NCI-H1092 (cell line): ENCODE measurements at regions not wholly inside any gene's neighbourhood (a gene's known extent, or its start where the extent isn't known, plus 50 kb on each side); places are given as distances from the start of the nearest gene placed in this dataset.
A peak's percentile ranks its signal among the peaks of the same experiment; 100 is the strongest.
"Not testable (repeated sequence)": the region's sequence is repeated elsewhere in the genome, so short reads cannot be mapped to it uniquely, and the experiment has no call there.

Experiments used
- DNase-seq: peaks from one replicate; lab custom pipeline; 2025; lab: John Stamatoyannopoulos, UW

DNA sequence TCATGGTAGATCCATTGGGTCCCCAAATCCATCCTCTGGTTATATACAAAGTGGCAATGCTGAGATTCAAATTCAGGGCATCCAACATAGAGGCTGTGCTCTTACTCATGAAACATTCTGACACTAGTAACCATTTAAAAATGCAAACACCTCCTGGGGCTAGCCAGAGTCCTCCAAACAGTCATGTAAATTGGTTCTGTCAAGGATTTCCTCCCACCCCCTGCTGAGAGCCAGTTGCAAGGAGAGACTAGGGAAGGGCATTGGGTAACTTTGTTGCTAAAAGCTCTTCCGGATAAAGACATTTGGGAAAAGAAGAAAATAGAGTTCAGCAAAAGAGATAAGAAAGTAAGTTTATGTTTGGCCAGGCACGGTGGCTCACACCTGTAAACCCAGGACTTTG lies 58.3 kb downstream of the ART5 start:
- not testable (repeated sequence) for DNase-seq

DNA sequence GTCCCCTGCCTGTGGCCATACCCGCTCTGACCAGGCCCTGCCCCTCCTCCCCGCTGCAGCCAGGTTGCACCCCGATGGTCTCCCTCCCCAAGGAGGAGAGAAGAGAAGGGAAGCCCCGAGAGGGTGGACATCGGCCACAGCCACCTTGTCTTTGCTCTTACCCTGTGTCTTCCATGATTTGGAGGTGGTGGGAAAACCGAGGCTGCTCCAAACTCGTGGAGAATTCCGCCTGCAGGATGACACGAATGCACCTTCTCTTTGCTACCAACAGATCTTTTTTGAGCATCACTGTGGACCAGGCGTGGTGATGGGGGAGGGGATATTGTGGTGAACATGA lies 60.4 kb downstream of the ART5 start:
- not testable (repeated sequence) for DNase-seq

DNA sequence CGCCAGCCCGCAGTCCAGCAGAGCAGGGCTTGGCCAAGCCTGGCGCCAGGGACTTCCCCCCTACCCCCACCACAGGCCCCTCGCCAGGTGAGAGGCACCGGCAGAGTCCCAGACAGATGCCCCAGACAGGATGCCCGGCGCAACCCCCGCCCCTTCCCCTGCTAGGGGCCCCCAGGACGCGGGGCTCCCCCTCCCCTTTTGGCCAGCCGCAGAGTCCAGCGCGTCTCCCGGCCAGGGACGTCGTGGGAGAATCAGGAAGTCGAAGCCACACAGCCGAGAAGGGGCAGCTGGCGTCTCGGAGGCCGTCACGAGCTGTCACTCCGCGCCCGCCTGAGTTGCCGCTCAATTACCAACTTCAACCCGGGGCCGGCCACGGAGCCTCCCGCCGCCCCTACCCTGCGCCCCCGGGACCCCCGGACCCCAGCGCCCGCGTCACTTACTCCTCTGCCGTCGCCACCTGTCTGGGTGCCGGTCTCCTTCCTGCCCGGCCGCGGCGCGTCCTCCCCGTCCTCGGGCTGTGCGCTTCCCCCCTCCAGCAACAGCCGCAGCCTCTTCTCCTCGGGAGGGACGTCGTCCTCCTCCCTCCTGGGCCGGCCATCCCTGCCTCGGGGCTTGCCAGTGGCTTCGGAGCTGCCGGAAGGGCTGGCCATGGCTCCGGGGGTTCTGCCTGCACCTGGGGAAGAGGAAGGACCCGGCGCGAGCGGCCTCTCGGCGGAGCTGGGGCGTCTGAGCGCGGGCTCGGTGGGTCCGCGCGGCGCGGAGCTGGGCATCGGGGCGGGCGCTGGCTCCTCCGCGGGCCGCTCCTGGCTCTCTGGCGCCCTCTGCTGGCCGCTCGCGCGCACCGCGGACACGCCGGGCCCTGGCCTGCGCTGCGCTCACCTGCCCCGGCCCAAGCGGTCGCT lies 61.1 kb downstream of the ART5 start:
- DNase-seq = peak; percentile 23

DNA sequence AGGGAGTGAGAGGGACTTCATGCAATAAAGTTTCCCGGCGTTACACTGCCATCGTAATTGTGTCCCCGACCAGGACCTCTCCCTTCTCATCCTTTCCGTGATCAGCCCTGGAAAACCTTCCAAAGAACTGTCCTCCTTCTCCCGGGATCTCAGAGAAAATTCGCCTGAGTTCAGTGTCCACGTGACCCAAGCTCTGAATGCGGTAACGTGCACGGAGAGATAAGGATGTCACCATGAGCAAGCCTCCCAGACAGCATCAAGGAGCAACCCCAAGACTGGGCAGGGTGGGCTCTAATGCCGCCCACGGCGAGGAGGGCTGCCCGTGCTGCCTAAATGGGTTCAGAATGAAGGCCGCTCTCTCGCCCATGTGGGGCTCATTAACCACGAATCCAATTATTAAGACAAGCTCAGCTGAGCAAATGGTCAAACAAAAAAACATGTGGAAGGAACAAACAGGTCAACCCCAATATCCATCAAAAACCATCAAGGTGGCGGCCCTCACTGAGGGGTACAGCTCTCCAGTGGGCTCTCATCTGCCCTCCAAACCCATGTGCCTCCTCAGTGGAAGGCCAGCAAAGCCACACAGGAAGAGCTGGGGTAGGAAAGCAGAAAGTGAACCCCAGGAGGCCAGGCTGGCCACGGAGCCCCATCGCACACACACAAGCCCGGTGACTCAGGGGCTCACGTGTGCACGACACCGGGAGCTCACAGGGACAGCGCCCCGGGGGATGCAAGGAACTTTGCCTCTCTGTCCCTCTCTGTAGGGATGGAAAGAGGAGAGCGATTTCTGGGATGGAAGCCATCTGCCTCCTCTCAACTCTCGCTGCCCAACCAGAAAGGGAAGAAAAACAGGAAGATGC lies 62.0 kb downstream of the ART5 start:
- DNase-seq = not testable (repeated sequence)

DNA sequence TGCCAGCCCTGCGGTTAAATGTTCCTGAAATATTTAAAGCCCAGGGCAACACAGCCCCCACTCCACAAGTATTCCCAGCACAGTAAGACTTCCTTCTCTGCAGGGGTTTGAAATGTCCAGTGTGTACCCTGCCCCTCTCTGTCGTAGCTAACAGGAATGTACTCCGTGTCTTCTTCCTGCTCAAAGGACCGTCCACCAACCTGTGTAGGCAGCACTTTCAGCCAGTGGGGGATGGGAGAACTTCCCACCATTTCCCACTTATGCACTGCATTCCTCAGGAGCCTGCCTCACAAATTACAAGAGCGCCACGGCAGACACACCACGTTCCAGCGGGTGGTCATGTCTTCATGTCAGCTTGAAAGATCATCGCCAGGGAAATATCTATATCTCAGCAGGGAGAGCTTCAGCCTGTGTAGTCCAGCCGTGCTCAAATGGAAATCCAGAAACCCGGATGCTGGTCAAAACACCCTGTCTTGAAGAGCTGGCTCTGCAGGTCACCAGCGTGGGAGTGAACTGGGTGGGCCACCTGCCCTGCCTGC lies 65.7 kb downstream of the ART5 start:
- DNase-seq = not testable (repeated sequence)

DNA sequence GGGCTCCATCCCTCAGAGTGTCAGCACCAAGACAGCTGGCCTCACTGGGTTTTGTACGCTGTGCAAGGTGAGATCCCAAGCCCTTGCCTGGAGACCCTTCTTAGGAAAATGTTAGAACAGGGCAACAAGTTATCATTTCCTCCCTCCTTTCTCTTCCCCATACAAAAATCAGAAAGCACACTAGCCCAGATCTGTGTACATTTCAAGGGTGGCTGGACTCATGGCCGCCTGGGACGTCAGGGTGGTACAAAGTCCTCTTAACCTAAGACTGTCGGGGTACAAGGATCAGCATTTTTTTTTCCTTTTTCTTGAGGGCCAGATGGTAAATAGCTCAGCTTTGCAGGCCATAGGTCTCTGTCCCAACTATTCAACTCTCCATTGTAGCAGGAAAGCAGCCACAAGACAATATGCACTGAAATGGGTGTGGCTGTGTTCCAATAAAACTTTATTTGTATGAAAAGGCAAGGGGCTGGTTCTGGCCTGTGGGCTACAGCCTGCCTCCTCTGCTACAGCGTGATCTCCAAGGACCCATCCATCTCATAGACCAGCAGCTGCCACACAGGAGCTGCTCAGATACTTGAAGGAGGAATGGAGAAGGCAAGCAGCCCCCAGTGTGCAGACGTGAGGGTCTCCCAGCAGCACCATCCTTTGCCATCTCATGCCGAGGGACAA lies 68.7 kb downstream of the ART5 start:
- DNase-seq = not testable (repeated sequence)

DNA sequence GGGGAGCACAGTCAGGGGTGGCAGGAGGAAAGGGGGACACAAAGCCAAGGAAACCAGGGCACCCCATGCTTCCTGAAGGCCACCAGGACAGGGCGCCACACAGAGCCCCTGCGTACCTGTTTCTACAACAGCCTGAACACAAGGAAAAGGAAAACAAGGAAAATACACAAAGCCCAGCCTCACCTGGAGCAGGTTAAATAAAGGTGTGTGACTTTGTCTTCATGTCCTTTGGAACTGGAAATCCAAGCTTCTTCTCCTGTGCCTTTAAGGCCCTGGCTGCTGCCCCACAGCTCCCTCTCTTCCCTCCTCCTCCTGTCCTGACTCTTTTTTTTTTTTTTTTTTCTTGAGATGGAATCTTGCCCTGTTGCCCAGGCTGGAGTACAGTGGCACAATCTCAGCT lies 70.0 kb downstream of the ART5 start:
- DNase-seq = not testable (repeated sequence)

DNA sequence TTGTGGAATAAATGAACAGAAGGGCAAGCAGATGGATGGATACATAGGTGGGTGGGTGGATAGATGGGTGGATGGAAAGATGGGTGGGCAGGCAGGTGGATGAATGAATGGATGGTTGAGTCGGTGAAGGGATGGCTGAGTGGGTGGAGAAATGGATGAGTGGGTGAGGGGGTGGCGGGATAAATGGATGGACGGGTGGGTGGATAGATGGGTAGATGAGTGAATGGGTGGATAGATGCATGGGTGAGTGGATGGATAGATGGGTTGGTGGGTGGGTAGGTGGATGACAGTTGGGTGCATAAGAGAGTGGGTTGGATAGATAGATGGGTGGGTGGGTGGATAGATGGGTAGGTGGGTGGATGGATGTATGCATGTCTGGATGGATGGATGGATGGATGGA lies 76.0 kb downstream of the ART5 start:
- DNase-seq = not testable (repeated sequence)

DNA sequence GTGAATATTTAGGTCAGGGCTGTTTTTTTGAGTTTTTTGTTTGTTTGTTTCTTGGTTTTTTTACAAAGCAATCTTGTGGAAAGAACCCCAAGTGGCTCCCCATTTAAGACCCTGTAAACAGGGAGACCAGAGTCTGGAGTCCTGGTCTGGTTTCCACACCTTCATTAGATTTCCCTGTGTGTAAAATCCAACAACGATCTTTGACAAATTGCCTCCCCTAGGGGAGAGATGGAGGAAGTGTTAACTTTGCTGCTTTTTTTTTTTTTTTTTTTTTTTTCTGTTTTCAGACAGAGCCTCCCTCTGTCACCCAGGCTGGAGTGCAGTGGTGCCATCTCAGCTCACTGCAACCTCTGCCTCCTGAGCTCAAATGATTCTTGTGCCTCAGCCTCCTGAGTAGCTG lies 77.4 kb downstream of the ART5 start:
- not testable (repeated sequence) for DNase-seq

DNA sequence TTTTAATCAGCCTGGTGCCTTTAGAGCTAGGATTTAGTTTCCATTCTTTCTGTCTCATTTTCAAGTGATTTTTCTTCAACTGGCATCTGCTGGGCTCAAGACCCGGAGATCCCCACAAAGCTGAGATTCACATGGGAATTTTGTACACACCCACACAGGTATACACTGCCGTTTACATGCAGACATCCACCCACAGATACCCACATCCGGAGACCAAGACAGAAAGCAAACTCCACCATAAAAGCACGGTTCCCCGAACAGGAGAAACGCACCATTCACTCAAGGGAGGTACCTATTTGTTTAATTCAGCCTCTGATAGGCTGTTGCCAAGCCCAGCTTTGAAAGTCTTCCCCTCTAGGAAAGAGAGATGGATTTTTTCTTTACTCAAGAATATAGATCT lies 87.2 kb downstream of the ART5 start:
- DNase-seq = not testable (repeated sequence)

DNA sequence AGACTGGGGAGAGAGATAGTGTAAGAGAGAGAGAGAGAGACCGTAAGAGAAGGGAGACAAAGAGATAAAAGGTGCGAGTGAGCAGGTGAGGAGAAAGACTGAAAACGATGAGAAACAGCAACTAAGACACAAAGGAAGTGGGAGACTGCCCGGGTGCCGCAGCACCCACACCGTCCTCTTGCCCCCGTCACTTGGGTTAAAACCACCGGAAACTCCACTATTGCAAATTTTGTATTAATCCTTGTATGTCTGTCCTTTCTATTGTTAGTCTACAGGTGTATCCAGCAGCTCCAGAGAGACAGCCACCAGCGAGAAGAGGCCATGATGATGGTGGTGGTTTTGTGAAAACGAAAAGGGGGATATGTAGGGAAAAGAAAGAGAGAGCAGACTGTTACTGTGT lies 96.8 kb downstream of the ART5 start:
- not testable (repeated sequence) for DNase-seq

DNA sequence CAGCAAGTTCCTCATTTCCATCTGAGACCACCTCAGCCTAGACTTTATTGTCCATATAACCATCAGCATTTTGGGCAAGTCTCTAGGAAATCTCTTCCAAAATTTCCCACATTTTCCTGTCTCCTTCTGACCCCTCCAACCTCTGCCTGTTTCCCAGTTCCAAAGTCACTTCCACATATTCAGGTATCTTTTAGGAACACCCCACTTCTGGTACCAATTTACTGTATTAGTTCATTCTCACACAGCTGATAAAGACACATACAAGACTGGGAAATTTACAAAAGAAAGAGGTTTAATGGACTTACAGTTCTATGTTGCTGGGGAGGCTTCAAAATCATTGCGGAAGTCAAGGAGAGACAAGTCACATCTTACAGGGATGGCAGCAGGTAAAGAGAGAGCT lies 103.6 kb downstream of the ART5 start:
- not testable (repeated sequence) for DNase-seq

DNA sequence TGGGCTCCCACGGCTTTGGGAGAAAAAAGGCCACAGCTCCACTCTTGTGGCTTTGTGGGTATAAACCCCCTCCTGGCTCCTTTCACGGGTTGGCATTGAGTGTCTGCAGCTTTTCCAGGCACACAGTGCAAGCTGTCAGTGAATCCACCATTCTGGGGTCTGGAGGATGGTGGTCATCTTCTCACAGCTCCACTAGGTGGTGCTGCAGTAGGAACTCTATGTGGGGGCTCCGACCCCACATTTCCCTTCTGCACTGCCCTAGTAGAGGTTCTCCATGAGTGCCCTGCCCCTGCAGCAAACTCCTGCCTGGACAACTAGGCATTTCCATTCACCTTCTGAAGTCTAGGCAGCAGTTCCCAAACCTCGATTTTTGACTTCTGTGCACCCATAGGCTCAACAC lies 104.5 kb downstream of the ART5 start:
- not testable (repeated sequence) for DNase-seq

DNA sequence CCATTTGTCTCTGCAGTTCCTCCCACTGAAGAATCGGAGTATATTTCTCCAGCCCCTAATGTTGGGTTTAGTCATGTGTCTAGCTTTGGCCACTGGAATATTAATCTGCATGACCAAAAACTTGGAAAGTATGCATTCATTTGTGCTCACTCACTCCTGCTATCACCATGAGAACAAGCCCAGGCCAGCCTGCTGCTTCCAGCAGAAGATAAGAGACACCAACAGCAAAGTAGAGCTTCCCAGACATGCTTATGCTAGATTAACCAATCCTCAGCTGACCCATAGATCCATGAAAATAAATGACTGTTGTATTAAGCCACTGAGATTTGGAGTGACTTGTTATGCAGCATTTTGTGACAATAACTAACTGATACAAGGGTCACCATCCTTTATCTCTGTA lies 108.8 kb downstream of the ART5 start:
- DNase-seq = not testable (repeated sequence)

DNA sequence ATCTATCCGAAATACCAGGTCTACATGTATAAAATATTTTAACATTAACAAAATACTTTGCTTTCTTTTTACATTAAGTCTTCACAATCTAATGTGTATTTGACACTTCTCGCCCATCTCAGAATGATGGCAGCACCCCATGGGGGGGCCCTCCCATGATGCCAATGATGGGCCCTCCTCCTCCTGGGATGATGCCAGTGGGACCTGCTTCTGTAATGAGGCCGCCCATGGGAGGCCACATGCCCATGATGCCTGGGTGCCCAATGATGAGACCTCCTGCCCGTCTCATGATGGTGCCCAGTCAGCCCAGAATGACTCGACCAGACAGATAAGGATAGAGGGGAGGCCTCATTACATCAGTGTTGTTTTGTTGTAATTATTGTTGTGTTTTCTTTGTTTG lies 110.5 kb downstream of the ART5 start:
- DNase-seq = not testable (repeated sequence)

DNA sequence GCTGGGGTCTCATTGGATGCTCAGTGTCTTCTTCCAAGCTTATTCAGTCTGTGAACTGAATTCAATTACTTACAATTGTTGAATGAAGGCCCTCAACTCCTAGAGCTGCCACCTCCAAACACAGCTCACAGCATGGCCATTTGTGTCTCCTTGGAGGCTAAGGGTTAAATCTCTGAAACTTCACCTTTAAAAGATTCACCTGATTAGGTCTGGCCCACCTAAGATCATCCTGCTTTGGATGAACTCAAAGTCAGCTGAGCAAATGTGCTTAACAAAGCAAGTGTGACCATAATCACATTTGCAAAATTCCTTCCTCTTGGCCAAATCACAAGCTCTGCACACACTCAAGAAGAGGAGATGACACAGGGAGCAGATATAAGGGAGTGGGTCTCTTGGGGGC lies 118.2 kb downstream of the ART5 start:
- DNase-seq = not testable (repeated sequence)

DNA sequence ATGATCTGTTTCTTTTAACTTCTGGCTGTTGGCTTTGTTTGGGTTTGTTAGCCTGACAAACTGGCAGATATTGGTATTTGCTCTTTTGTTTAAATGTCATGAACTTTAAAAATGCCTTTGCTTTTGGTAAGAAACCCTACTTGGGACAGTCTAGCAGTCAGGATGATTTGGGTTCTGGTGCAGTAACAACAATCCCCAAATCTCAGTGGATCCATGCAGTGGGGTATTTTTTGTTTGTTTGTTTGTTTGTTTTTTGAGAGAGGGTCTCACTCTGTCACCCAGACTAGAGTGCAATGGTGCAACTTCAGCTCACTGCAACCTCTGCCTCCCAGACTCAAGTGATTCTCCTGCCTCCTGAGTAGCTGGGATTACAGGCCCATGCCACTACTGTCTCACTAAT lies 120.9 kb downstream of the ART5 start:
- not testable (repeated sequence) for DNase-seq

DNA sequence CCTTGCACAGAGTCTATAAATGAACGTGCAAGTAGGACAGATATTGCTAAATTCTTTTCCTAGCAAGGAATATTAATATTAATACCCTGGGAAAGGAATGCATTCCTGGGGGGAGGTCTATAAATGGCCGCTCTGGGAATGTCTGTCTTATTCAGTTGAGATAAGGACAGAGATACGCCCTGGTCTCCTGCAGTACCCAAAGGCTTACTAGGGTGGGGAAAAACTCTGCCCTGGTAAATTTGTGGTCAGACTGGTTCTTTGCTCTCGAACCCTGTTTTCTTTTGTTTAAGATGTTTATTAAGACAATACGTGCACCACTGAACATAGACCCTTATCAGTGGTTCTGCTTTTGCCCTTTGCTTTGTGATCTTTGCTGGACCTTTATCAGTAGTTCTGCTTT lies 122.0 kb downstream of the ART5 start:
- not testable (repeated sequence) for DNase-seq

DNA sequence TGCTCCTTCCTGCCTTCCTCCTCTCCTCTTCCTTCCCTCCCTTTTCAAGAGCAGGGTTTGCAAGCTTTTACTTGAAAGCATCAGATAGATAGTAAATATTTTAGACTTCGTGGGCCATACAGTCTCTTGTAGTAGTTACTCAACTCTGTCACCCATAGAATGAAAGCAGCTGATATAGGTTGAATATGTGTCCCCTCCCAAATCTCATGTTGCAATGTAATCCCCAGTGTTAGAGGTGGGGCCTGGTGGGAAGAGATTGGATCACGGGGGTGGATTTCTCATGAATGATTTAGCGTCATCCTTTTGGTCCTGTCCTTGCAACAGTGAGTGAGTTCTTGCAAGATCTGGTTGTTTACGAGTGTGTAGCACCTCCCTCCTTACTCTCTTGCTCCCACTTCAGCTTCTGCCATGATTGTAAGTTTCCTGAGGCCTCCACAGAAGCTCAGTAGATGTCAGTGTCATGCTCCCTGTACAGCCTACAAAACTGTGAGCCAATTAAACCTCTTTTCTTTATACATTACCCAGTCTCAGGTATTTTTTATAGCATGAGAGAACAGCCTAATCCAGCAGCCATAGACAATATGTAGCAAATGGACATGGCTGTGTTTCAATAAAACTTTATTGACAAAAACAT lies 124.7 kb downstream of the ART5 start:
- DNase-seq = not testable (repeated sequence)

DNA sequence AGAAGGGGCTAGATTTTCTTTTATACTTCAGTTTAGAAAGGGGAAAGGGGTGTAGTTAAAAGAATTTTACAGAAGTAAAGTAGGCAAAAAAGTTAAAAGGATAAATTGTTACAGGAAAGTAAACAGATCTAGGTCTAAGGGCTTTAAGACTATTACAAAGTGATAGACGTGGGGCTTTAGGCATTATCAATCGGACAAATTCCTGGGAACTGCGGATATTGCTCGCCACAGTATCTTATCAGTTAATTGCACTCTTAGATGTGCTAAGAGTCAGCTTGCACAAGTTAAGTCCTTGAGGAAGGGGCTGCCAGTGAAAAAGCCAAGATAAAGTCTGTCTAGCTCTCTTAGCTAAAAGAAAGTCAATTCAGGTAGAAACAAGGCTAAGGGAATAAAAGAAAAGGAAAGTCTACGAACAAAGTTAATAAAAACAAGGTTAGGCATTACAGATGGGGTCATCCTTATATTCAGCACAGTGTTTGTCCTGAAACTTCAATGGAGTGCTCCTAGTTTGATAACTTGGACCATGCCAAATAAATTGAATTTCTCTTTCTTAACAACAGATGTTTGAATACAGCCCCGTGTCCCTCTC lies 125.4 kb downstream of the ART5 start:
- not testable (repeated sequence) for DNase-seq
